ENCODE measurements at regions not wholly inside any gene's neighbourhood (a gene's known extent, or its start where the extent isn't known, plus 50 kb on each side); places are given as distances from the start of the nearest gene placed in this dataset.

GRCh38 chr2:235135990-235136561 is 184.3 kb downstream of the SH3BP4 start:
- ATAC-seq (peak; percentile 98), DNase-seq (peak; percentile 79 to 91)
- intact Hi-C loops (cut with DNase I, micrococcal nuclease) = loop anchor here (10.0 kb wide), 3 partner anchors 359 to 609 kb away; partner anchors contain the start of gene AGAP1 (in 1 of the 2)

GRCh38 chr2:235138339-235138738 is 186.5 kb downstream of the SH3BP4 start:
- no peak for ATAC-seq
- no peak for DNase-seq
- intact Hi-C loops (cut with DNase I, micrococcal nuclease) = loop anchor here (10.0 kb wide), 3 partner anchors 356 to 606 kb away; partner anchors contain the start of gene AGAP1 (in 1 of the 2)

- intact Hi-C loops (cut with DNase I, micrococcal nuclease) = loop anchor here (5.0 to 10.0 kb wide), 4 partner anchors 355 to 605 kb away; partner anchors contain the start of gene AGAP1 (in 1 of the 2)
- ATAC-seq (no peak), DNase-seq (no peak)
Observed at GRCh38 chr2:235139956-235140800, 188.4 kb downstream of the SH3BP4 start.

- ATAC-seq (no peak), DNase-seq (no peak)
- intact Hi-C loops (cut with DNase I, micrococcal nuclease) = loop anchor here in 1 of 2 donors (5.0 kb wide), 1 partner anchor 447 kb away; no protein-coding TSS in a partner anchor
Observed at GRCh38 chr2:235140801-235141081, 188.9 kb downstream of the SH3BP4 start.

GRCh38 chr2:235141411-235142128 is 189.8 kb downstream of the SH3BP4 start:
- ATAC-seq (peak; percentile 28), DNase-seq (no peak)
- intact Hi-C loops (cut with DNase I, micrococcal nuclease) = loop anchor here in 1 of 2 donors (5.0 kb wide), 1 partner anchor 446 kb away; no protein-coding TSS in a partner anchor

GRCh38 chr2:235142601-235143000 is 190.8 kb downstream of the SH3BP4 start:
- ATAC-seq = peak; percentile 94
- intact Hi-C loops (cut with DNase I, micrococcal nuclease) = loop anchor here in 1 of 2 donors (5.0 kb wide), 1 partner anchor 445 kb away; no protein-coding TSS in a partner anchor
- DNase-seq = peak; percentile 39 to 80

- ATAC-seq (no peak), DNase-seq (no peak)
- intact Hi-C loops (cut with DNase I, micrococcal nuclease) = loop anchor here in 1 of 2 donors (5.0 kb wide), 1 partner anchor 444 kb away; no protein-coding TSS in a partner anchor
Observed at GRCh38 chr2:235143789-235144188, 192.0 kb downstream of the SH3BP4 start.

- intact Hi-C loops (cut with DNase I, micrococcal nuclease) = loop anchor here in 1 of 2 donors (5.0 kb wide), 1 partner anchor 443 kb away; no protein-coding TSS in a partner anchor
- DNase-seq = no peak
- no peak for ATAC-seq
Observed at GRCh38 chr2:235144291-235144690, 192.5 kb downstream of the SH3BP4 start.

GRCh38 chr2:235146206-235146605 is 194.4 kb downstream of the SH3BP4 start:
- DNase-seq (no peak), ATAC-seq (no peak)
- intact Hi-C loops (cut with DNase I, micrococcal nuclease) = no loop called here

GRCh38 chr2:235146871-235147565 is 195.2 kb downstream of the SH3BP4 start:
- no peak for DNase-seq

GRCh38 chr2:235148201-235149170 is 196.7 kb downstream of the SH3BP4 start:
- intact Hi-C loops (cut with DNase I, micrococcal nuclease) = no loop called here
- DNase-seq (no peak), ATAC-seq (peak; percentile 72)

More at GRCh38 chr2:235146871-235147565, 195.2 kb downstream of the SH3BP4 start:
- no peak for ATAC-seq
- intact Hi-C loops (cut with DNase I, micrococcal nuclease) = no loop called here

GRCh38 chr2:235149240-235149659 is 197.4 kb downstream of the SH3BP4 start:
- DNase-seq = no peak
- no peak for ATAC-seq
- intact Hi-C loops (cut with DNase I, micrococcal nuclease) = no loop called here

- intact Hi-C loops (cut with DNase I, micrococcal nuclease) = no loop called here
- peak; percentile 86 for ATAC-seq
- DNase-seq = peak in 1 of 2 donors; percentile 53
Observed at GRCh38 chr2:235149736-235150135, 197.9 kb downstream of the SH3BP4 start.

GRCh38 chr2:235151152-235151551 is 199.3 kb downstream of the SH3BP4 start:
- ATAC-seq = no peak
- DNase-seq = no peak
- intact Hi-C loops (cut with DNase I, micrococcal nuclease) = no loop called here

GRCh38 chr2:235155163-235155562 is 203.3 kb downstream of the SH3BP4 start:
- intact Hi-C loops (cut with DNase I, micrococcal nuclease) = no loop called here
- no peak for ATAC-seq

GRCh38 chr2:235156055-235156454 is 204.2 kb downstream of the SH3BP4 start:
- no peak for DNase-seq

More at GRCh38 chr2:235155163-235155562, 203.3 kb downstream of the SH3BP4 start:
- no peak for DNase-seq

GRCh38 chr2:235157746-235158482 is 206.1 kb downstream of the SH3BP4 start:
- no peak for DNase-seq
- ATAC-seq = no peak
- intact Hi-C loops (cut with DNase I, micrococcal nuclease) = no loop called here

More at GRCh38 chr2:235156055-235156454, 204.2 kb downstream of the SH3BP4 start:
- intact Hi-C loops (cut with DNase I, micrococcal nuclease) = no loop called here
- ATAC-seq = peak; percentile 77
